ENCODE measurements at regions not wholly inside any gene's neighbourhood (a gene's known extent, or its start where the extent isn't known, plus 50 kb on each side); places are given as distances from the start of the nearest gene placed in this dataset.

- peaks cover 10% of the 10 kb centered on the region for H3K27me3 Mint-ChIP-seq
- no peaks in the 10 kb centered on the region for H3K4me1 Mint-ChIP-seq
- DNase-seq (no peak), ATAC-seq (no peak)
- no peaks in the 10 kb centered on the region for H3K36me3 Mint-ChIP-seq
- CTCF ChIA-PET, result no interaction called here
- no peak overlapping the region for H3K4me3 Mint-ChIP-seq
- H3K27ac Mint-ChIP-seq, result no peak overlapping the region
- H3K9me3 Mint-ChIP-seq (ENCODE audit: low read depth), result peaks cover 6% of the 10 kb centered on the region
These were observed 123.5 kb upstream of the ZNF32 start for GRCh38 chr10:43772171-43772570.

- ATAC-seq, result no peak
- no peak for DNase-seq
- CTCF ChIA-PET, result no interaction called here
- no peaks in the 10 kb centered on the region for H3K4me1 Mint-ChIP-seq
- no peak overlapping the region for H3K4me3 Mint-ChIP-seq
- peaks cover 6% of the 10 kb centered on the region for H3K9me3 Mint-ChIP-seq (ENCODE audit: low read depth)
- H3K36me3 Mint-ChIP-seq, result no peaks in the 10 kb centered on the region
- H3K27me3 Mint-ChIP-seq, result peaks cover 10% of the 10 kb centered on the region
- H3K27ac Mint-ChIP-seq, result no peak overlapping the region
These were observed 123.0 kb upstream of the ZNF32 start for GRCh38 chr10:43771675-43772074.

GRCh38 chr10:43765516-43765915, 116.8 kb upstream of the ZNF32 start:
- Mint-ChIP-seq H3K27me3 (peaks cover 20% of the 10 kb centered on the region), H3K36me3 (no peaks in the 10 kb centered on the region), H3K4me3 (no peak overlapping the region), H3K9me3 (ENCODE audit: low read depth) (peaks cover 4% of the 10 kb centered on the region), H3K4me1 (no peaks in the 10 kb centered on the region), H3K27ac (no peak overlapping the region)
- no peak for ATAC-seq
- CTCF ChIA-PET, result interaction anchor here (0.8 kb wide), 1 partner anchor 11 kb away, joined by 3 read pairs; no protein-coding TSS in a partner anchor
- DNase-seq, result no peak

GRCh38 chr10:43763846-43764245, 115.2 kb upstream of the ZNF32 start:
- H3K36me3 Mint-ChIP-seq, result no peaks in the 10 kb centered on the region
- no peak for DNase-seq
- H3K4me1 Mint-ChIP-seq, result no peaks in the 10 kb centered on the region
- ATAC-seq, result no peak
- CTCF ChIA-PET, result no interaction called here
- H3K27me3 Mint-ChIP-seq, result peaks cover 18% of the 10 kb centered on the region
- H3K4me3 Mint-ChIP-seq, result no peak overlapping the region
- peaks cover 4% of the 10 kb centered on the region for H3K9me3 Mint-ChIP-seq (ENCODE audit: low read depth)
- H3K27ac Mint-ChIP-seq, result no peak overlapping the region

- Mint-ChIP-seq H3K27ac (no peak overlapping the region), H3K27me3 (peaks cover 9% of the 10 kb centered on the region), H3K4me3 (no peak overlapping the region), H3K9me3 (ENCODE audit: low read depth) (no peaks in the 10 kb centered on the region), H3K4me1 (no peaks in the 10 kb centered on the region), H3K36me3 (no peaks in the 10 kb centered on the region)
- no peak for DNase-seq
- CTCF ChIA-PET, result no interaction called here
- no peak for ATAC-seq
These were observed 111.8 kb upstream of the ZNF32 start for GRCh38 chr10:43760514-43760913.

- Mint-ChIP-seq H3K36me3 (no peaks in the 10 kb centered on the region), H3K27me3 (peaks cover 4% of the 10 kb centered on the region), H3K27ac (no peak overlapping the region), H3K4me3 (no peak overlapping the region), H3K4me1 (no peaks in the 10 kb centered on the region), H3K9me3 (ENCODE audit: low read depth) (no peaks in the 10 kb centered on the region)
- no peak for DNase-seq
- CTCF ChIA-PET, result no interaction called here
- ATAC-seq, result no peak
These were observed 110.5 kb upstream of the ZNF32 start for GRCh38 chr10:43759216-43759615.

- Mint-ChIP-seq H3K27me3 (no peaks in the 10 kb centered on the region), H3K27ac (no peak overlapping the region), H3K9me3 (ENCODE audit: low read depth) (no peaks in the 10 kb centered on the region), H3K4me1 (no peaks in the 10 kb centered on the region), H3K36me3 (no peaks in the 10 kb centered on the region), H3K4me3 (no peak overlapping the region)
- CTCF ChIA-PET, result no interaction called here
- ATAC-seq (no peak), DNase-seq (no peak)
These were observed 107.7 kb upstream of the ZNF32 start for GRCh38 chr10:43756341-43756740.

- no peaks in the 10 kb centered on the region for H3K27me3 Mint-ChIP-seq
- ATAC-seq (no peak), DNase-seq (no peak)
- no peaks in the 10 kb centered on the region for H3K9me3 Mint-ChIP-seq (ENCODE audit: low read depth)
- H3K27ac Mint-ChIP-seq, result no peak overlapping the region
- H3K4me3 Mint-ChIP-seq, result no peak overlapping the region
- no peaks in the 10 kb centered on the region for H3K4me1 Mint-ChIP-seq
- CTCF ChIA-PET, result interaction anchor here (0.6 kb wide), 1 partner anchor 14 kb away, joined by 3 read pairs; no protein-coding TSS in a partner anchor
- H3K36me3 Mint-ChIP-seq, result no peaks in the 10 kb centered on the region
These were observed 106.0 kb upstream of the ZNF32 start for GRCh38 chr10:43754569-43755260.

- H3K9me3 Mint-ChIP-seq (ENCODE audit: low read depth), result no peaks in the 10 kb centered on the region
- no peaks in the 10 kb centered on the region for H3K4me1 Mint-ChIP-seq
- no peak overlapping the region for H3K4me3 Mint-ChIP-seq
- ATAC-seq, result no peak
- H3K27me3 Mint-ChIP-seq, result no peaks in the 10 kb centered on the region
- DNase-seq, result no peak
- CTCF ChIA-PET, result no interaction called here
- no peaks in the 10 kb centered on the region for H3K36me3 Mint-ChIP-seq
- no peak overlapping the region for H3K27ac Mint-ChIP-seq
These were observed 104.8 kb upstream of the ZNF32 start for GRCh38 chr10:43753397-43754061.

- CTCF ChIA-PET, result no interaction called here
- H3K4me1 Mint-ChIP-seq, result no peaks in the 10 kb centered on the region
- no peaks in the 10 kb centered on the region for H3K9me3 Mint-ChIP-seq (ENCODE audit: low read depth)
- H3K4me3 Mint-ChIP-seq, result no peak overlapping the region
- ATAC-seq (no peak), DNase-seq (no peak)
- no peaks in the 10 kb centered on the region for H3K36me3 Mint-ChIP-seq
- no peaks in the 10 kb centered on the region for H3K27me3 Mint-ChIP-seq
- no peak overlapping the region for H3K27ac Mint-ChIP-seq
These were observed 104.0 kb upstream of the ZNF32 start for GRCh38 chr10:43752682-43753081.

- H3K4me3 Mint-ChIP-seq, result no peak overlapping the region
- ATAC-seq, result no peak
These were observed 103.0 kb upstream of the ZNF32 start for GRCh38 chr10:43751646-43752045.

GRCh38 chr10:43749940-43750552, 101.4 kb upstream of the ZNF32 start:
- H3K27ac Mint-ChIP-seq, result no peak overlapping the region
- no peaks in the 10 kb centered on the region for H3K36me3 Mint-ChIP-seq
- H3K9me3 Mint-ChIP-seq (ENCODE audit: low read depth), result no peaks in the 10 kb centered on the region
- H3K27me3 Mint-ChIP-seq, result no peaks in the 10 kb centered on the region
- no peak for DNase-seq
- no peak for ATAC-seq
- H3K4me3 Mint-ChIP-seq, result no peak overlapping the region
- no peaks in the 10 kb centered on the region for H3K4me1 Mint-ChIP-seq
- CTCF ChIA-PET, result no interaction called here

More at GRCh38 chr10:43751646-43752045, 103.0 kb upstream of the ZNF32 start:
- DNase-seq, result no peak
- Mint-ChIP-seq H3K27ac (no peak overlapping the region), H3K36me3 (no peaks in the 10 kb centered on the region), H3K4me1 (no peaks in the 10 kb centered on the region), H3K9me3 (ENCODE audit: low read depth) (no peaks in the 10 kb centered on the region), H3K27me3 (no peaks in the 10 kb centered on the region)
- CTCF ChIA-PET, result no interaction called here

- no peaks in the 10 kb centered on the region for H3K36me3 Mint-ChIP-seq
- no peaks in the 10 kb centered on the region for H3K9me3 Mint-ChIP-seq (ENCODE audit: low read depth)
- ATAC-seq, result no peak
- H3K4me3 Mint-ChIP-seq, result no peak overlapping the region
- H3K27ac Mint-ChIP-seq, result no peak overlapping the region
- H3K27me3 Mint-ChIP-seq, result peaks cover 3% of the 10 kb centered on the region
- H3K4me1 Mint-ChIP-seq, result no peaks in the 10 kb centered on the region
- DNase-seq, result no peak
- CTCF ChIA-PET, result no interaction called here
These were observed 100.5 kb upstream of the ZNF32 start for GRCh38 chr10:43749145-43749576.

- Mint-ChIP-seq H3K27me3 (peaks cover 3% of the 10 kb centered on the region), H3K4me3 (no peak overlapping the region), H3K4me1 (no peaks in the 10 kb centered on the region), H3K27ac (no peak overlapping the region), H3K9me3 (ENCODE audit: low read depth) (no peaks in the 10 kb centered on the region), H3K36me3 (no peaks in the 10 kb centered on the region)
- DNase-seq, result no peak
- ATAC-seq, result no peak
- CTCF ChIA-PET, result no interaction called here
These were observed 99.9 kb upstream of the ZNF32 start for GRCh38 chr10:43748560-43748959.
